Ishikawa (cell line): ENCODE measurements at regions not wholly inside any gene's neighbourhood (a gene's known extent, or its start where the extent isn't known, plus 50 kb on each side); places are given as distances from the start of the nearest gene placed in this dataset.

ENCODE experiments used
- CEBPB ChIP-seq: IDR thresholded peaks from 2 replicates; pipeline ENCODE4 v1.6.1; 2012
- EP300 ChIP-seq: IDR thresholded peaks from 2 replicates; pipeline ENCODE4 v1.6.1; 2012; ENCODE audit warnings: borderline replicate concordance
- FOXM1 ChIP-seq: IDR thresholded peaks from 2 replicates; pipeline ENCODE4 v1.6.1; 2012; ENCODE audit warnings: low read depth, borderline replicate concordance
- NFIC ChIP-seq: IDR thresholded peaks from 2 replicates; pipeline ENCODE4 v1.6.1; 2012
- RAD21 ChIP-seq: IDR thresholded peaks from 2 replicates; pipeline ENCODE4 v1.6.1; 2012; ENCODE audit warnings: low read depth
- TEAD4 ChIP-seq: IDR thresholded peaks from 2 replicates; pipeline ENCODE4 v1.6.1; 2012
- TF ChIP-seq, protein P1 (sequence below): IDR thresholded peaks from 2 replicates; pipeline ENCODE4 v1.6.1; 2012

DNA sequence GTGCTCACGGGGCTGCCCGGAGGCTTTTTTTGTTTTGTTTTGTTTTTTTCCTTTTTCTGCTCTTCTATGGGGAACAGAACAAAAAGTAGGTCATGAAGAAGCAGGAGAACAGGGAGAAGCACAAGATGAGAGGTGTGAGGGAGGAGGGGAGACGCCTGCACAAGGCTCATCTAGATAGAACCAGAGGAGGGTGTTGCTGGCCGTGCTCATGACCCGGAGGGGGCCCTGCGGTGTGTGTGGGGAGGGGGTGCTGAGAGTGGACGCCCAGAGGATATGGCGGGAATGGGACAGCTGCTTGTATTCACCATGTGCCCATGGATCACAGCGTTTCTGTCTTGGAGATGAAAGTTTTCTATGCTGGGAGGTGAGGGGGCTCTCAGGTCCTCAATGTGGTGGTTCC, 183.7 kb downstream of the FOXL1 start:
- TF ChIP-seq TEAD4 (no peak), RAD21 (no peak), NFIC (no peak), EP300 (no peak), FOXM1 (no peak), CEBPB (no peak)
- TF ChIP-seq, protein P1, sequence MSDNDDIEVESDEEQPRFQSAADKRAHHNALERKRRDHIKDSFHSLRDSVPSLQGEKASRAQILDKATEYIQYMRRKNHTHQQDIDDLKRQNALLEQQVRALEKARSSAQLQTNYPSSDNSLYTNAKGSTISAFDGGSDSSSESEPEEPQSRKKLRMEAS, result no peak
